ENCODE measurements at regions not wholly inside any gene's neighbourhood (a gene's known extent, or its start where the extent isn't known, plus 50 kb on each side); places are given as distances from the start of the nearest gene placed in this dataset.

GRCh38 chr4:3858765-3859388 is 92.7 kb downstream of the ADRA2C start:
- ATAC-seq = no peak
- TF ChIP-seq CSRNP3 (CRISPR knock-in tag; IDR thresholded peaks at IDR 0.05) = no peak
- TF ChIP-seq ZNF565 (CRISPR knock-in tag; conservative IDR thresholded peaks at IDR 0.05; ENCODE audit: low read depth) = no peak

- no peak for ATAC-seq
- TF ChIP-seq CSRNP3 (CRISPR knock-in tag; IDR thresholded peaks at IDR 0.05) (no peak), TCF4 (CRISPR knock-in tag; IDR thresholded peaks at IDR 0.05; ENCODE audit: borderline replicate concordance) (no peak), OSR1 (CRISPR knock-in tag; IDR thresholded peaks at IDR 0.05) (no peak), ISL1 (CRISPR knock-in tag; IDR thresholded peaks at IDR 0.05) (no peak)
Measured at GRCh38 chr4:3859571-3859970, 93.4 kb downstream of the ADRA2C start.

GRCh38 chr4:3860061-3860912 is 94.1 kb downstream of the ADRA2C start:
- no peak for ATAC-seq
- TF ChIP-seq OSR1 (CRISPR knock-in tag; IDR thresholded peaks at IDR 0.05) = no peak

GRCh38 chr4:3860913-3861636 is 94.9 kb downstream of the ADRA2C start:
- no peak for TF ChIP-seq TOX (CRISPR knock-in tag; IDR thresholded peaks at IDR 0.05; ENCODE audit: borderline replicate concordance)
- no peak for TF ChIP-seq ZC3H10 (CRISPR knock-in tag; IDR thresholded peaks at IDR 0.05)
- no peak for TF ChIP-seq POU6F1 (CRISPR knock-in tag; IDR thresholded peaks at IDR 0.05; ENCODE audit: borderline replicate concordance, low read depth)
- no peak for TF ChIP-seq RARB (CRISPR knock-in tag; IDR thresholded peaks at IDR 0.05)
- TF ChIP-seq CSRNP3 (CRISPR knock-in tag; IDR thresholded peaks at IDR 0.05) = no peak
- TF ChIP-seq ARNTL (CRISPR knock-in tag; IDR thresholded peaks at IDR 0.05; ENCODE audit: borderline replicate concordance, low read depth) = no peak
- TF ChIP-seq SNAI2 (CRISPR knock-in tag; IDR thresholded peaks at IDR 0.05) = no peak
- TF ChIP-seq CREB5 (CRISPR knock-in tag; IDR thresholded peaks at IDR 0.05; ENCODE audit: low read depth) = no peak
- no peak for TF ChIP-seq ZNF70 (CRISPR knock-in tag; IDR thresholded peaks at IDR 0.05)
- no peak for TF ChIP-seq PPARA (CRISPR knock-in tag; IDR thresholded peaks at IDR 0.05; ENCODE audit: borderline replicate concordance)
- no peak for ATAC-seq
